ENCODE measurements at regions not wholly inside any gene's neighbourhood (a gene's known extent, or its start where the extent isn't known, plus 50 kb on each side); places are given as distances from the start of the nearest gene placed in this dataset.

DNA sequence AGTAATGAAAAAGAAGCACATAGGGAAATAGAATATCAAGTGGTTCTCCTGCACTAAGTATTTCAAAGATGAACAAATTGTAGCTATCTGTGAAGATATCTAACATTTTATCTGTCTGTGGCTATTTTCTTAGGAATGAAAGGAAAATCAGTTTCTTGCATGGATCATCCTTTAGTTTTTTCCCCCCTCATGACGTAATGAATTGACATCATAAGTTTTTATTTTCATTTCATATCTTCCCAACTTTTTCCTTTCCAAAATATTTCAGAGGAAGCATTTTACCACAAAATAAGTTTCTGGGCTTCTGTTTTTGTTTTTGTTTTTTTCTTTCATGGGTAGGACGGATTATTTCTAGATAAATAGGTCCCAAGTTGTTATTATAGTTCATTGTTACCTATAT, 996.6 kb downstream of the TMEM121 start:
- TF ChIP-seq, protein P1, sequence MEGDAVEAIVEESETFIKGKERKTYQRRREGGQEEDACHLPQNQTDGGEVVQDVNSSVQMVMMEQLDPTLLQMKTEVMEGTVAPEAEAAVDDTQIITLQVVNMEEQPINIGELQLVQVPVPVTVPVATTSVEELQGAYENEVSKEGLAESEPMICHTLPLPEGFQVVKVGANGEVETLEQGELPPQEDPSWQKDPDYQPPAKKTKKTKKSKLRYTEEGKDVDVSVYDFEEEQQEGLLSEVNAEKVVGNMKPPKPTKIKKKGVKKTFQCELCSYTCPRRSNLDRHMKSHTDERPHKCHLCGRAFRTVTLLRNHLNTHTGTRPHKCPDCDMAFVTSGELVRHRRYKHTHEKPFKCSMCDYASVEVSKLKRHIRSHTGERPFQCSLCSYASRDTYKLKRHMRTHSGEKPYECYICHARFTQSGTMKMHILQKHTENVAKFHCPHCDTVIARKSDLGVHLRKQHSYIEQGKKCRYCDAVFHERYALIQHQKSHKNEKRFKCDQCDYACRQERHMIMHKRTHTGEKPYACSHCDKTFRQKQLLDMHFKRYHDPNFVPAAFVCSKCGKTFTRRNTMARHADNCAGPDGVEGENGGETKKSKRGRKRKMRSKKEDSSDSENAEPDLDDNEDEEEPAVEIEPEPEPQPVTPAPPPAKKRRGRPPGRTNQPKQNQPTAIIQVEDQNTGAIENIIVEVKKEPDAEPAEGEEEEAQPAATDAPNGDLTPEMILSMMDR (IDR thresholded peaks at IDR 0.05; ENCODE audit: extremely low read depth in 1 of 2, insufficient read depth in 1 of 2, low read depth in 1 of 2, low read length in 2 of 2), result no peak
- TF ChIP-seq, protein P2, sequence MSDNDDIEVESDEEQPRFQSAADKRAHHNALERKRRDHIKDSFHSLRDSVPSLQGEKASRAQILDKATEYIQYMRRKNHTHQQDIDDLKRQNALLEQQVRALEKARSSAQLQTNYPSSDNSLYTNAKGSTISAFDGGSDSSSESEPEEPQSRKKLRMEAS (IDR thresholded peaks at IDR 0.05; ENCODE audit: insufficient read depth, insufficient read length), result no peak
- no peak for TF ChIP-seq EZH2 (IDR thresholded peaks at IDR 0.05; ENCODE audit: borderline replicate concordance, low read depth, low read length, severe bottlenecking)
- no peak for TF ChIP-seq POLR2A (IDR thresholded peaks at IDR 0.05; ENCODE audit: low read depth, low read length)
- TF ChIP-seq FOS (IDR thresholded peaks at IDR 0.05; ENCODE audit: borderline replicate concordance, insufficient read depth, low read length), result no peak

Data from endothelial cell of umbilical vein (primary cell).